Heart right ventricle (tissue), 16 donors: ENCODE measurements at regions not wholly inside any gene's neighbourhood (a gene's known extent, or its start where the extent isn't known, plus 50 kb on each side); places are given as distances from the start of the nearest gene placed in this dataset.

Experiments
- ATAC-seq, 8 donors: fragments of 200-7000 bp; cut with Tn5 transposase; one replicate each; pipeline ENCODE4 v1.9.1; 2020; ENCODE audit warnings: mild to moderate bottlenecking in 8 of 8, moderate library complexity in 8 of 8, moderate number of reproducible peaks in 1 of 8
- DNase-seq, 2 donors: peaks; one replicate each; pipeline ENCODE4 v3.0.0-alpha.2; 2020
- H3K27ac ChIP-seq, 10 donors: fragments of 200-600 bp; sonication (generic) in 2 of 10; one replicate each; pipeline versions ENCODE4 v1.5.0 to v1.8.0; 2020 to 2022; ENCODE audit warnings: mild to moderate bottlenecking in 3 of 10
- H3K27me3 ChIP-seq, 7 donors: fragments of 200-600 bp; one replicate each; pipeline ENCODE4 v1.8.0; 2021 to 2022; ENCODE audit warnings: mild to moderate bottlenecking in 2 of 7
- H3K36me3 ChIP-seq, 9 donors: fragments of 200-600 bp; sonication (generic) in 1 of 9; one replicate each; pipeline versions ENCODE4 v1.5.0 to v1.8.0; 2020 to 2022; ENCODE audit warnings: mild to moderate bottlenecking in 2 of 9
- H3K4me1 ChIP-seq, 9 donors: fragments of 200-600 bp; sonication (generic) in 1 of 9; one replicate each; pipeline versions ENCODE4 v1.5.0 to v1.8.0; 2020 to 2022; ENCODE audit warnings: mild to moderate bottlenecking in 4 of 9
- H3K4me3 ChIP-seq, 10 donors: fragments of 200-600 bp; sonication (generic) in 2 of 10; one replicate each; pipeline versions ENCODE4 v1.5.0 to v1.8.0; 2020 to 2022; ENCODE audit warnings: mild to moderate bottlenecking in 7 of 10, moderate library complexity in 2 of 10
- H3K9me3 ChIP-seq, 11 donors: fragments of 200-600 bp in 10 of 11; sonication (generic) in 2 of 11; one replicate each; pipeline versions ENCODE4 v1.5.0 to v1.8.0; 2013 to 2022; ENCODE audit warnings: mild to moderate bottlenecking in 2 of 11, control low read depth in 1 of 11, moderate library complexity in 1 of 11
- CTCF ChIP-seq, 9 donors: fragments of 200-600 bp; sonication (generic) in 2 of 9; IDR thresholded peaks; one replicate each; pipeline versions ENCODE4 v1.5.0 to v1.8.0; 2021 to 2022; ENCODE audit warnings: antibody characterized with exemption in 9 of 9, mild to moderate bottlenecking in 5 of 9, moderate library complexity in 1 of 9
- WGBS, 2 donors: extraction: QIAGEN DNeasy Blood & Tissue Kit; methylation state at CpG; one replicate each; pipeline ENCODE4 v1.1.7; 2013; ENCODE audit warnings: inconsistent platforms in 1 of 2; 5-methylcytosine and 5-hydroxymethylcytosine counted together
- intact Hi-C, 10 donors: fragments of 100-400 bp; cut with DNase I; formaldehyde crosslinking; loops; one replicate each; pipeline versions ENCODE4 v1.11.1 to v1.14.2; 2022
- donor health status: Arrhythmogenic right ventricular cardiomyopathy.
- donor health status: ischemic (EF 13 %, LVEDD 7.1; RV severe dilation, severe dysfunction).
- donor health status: healthy with polysubstance abuse.
- donor health status: DM: no; HTN: yes; CAD: no.
- donor health status: DM: no; HTN: no; CAD: no.
- donor health status: ischemic (EF 25% LVEDD 6.9; RV normal size, moderate dysfunction).
- donor health status: ischemic (EF 25% LVEDD 5.7; RV mildly dilated, moderate dysfunction).
- donor health status: healthy.
- donor health status: DM: yes; HTN: yes; CAD: no.
- donor health status: Ischemic cardiomyopathy.
- donor health status: ischemic (EF 35%, LVEDD 5.7; RV mildly dilated, moderate dysfunction).
- donor health status: nonischemic (EF 11% LVEDD 7.7; RV severe dilation, severe dysfunction).
- donor health status: DM: yes; HTN: yes; CAD: no.
- donor health status: PGD.
- donor health status: ischemic (EF 29% LVEDD 5.4; RV normal size, mild dysfunction).
- donor health status: nonischemic (EF 23%, LVEDD 6.1; RV moderate dilation, normal function).

GRCh38 chr6:71387179-71387578 lies 98.6 kb downstream of the OGFRL1 start:
- no peaks in the 10 kb centered on the region for H3K9me3 ChIP-seq
- intact Hi-C loops: loop anchor here in 6 of 10 donors (2.0 to 10.0 kb wide), 6 partner anchors 35 to 698 kb away; no protein-coding TSS in a partner anchor
- ATAC-seq (no peak), DNase-seq (no peak)
- peaks cover 12 to 80% (median 50%) of the 10 kb centered on the region in 9 donors for H3K4me1 ChIP-seq
- H3K4me3 ChIP-seq: no peak overlapping the region
- peaks cover 0 to 14% (median 0%) of the 10 kb centered on the region in 9 donors for H3K36me3 ChIP-seq
- peak overlapping the region in 1 of 10 donors; percentile 52 for H3K27ac ChIP-seq
- TF ChIP-seq CTCF (IDR thresholded peaks at IDR 0.05): no peak
- H3K27me3 ChIP-seq: no peaks in the 10 kb centered on the region

GRCh38 chr6:71388068-71388744 lies 99.6 kb downstream of the OGFRL1 start:
- peak overlapping the region in 2 of 10 donors; percentile 40 to 52 for H3K27ac ChIP-seq
- ATAC-seq: no peak

GRCh38 chr6:71388856-71389527 lies 100.4 kb downstream of the OGFRL1 start:
- Histone ChIP-seq H3K36me3 (no peaks in the 10 kb centered on the region), H3K4me3 (no peak overlapping the region), H3K27me3 (no peaks in the 10 kb centered on the region), H3K9me3 (no peaks in the 10 kb centered on the region), H3K27ac (peak overlapping the region in 2 of 10 donors; percentile 6 to 52), H3K4me1 (peaks cover 18 to 91% (median 63%) of the 10 kb centered on the region in 9 donors)
- intact Hi-C loops: loop anchor here in 6 of 10 donors (5.0 to 10.0 kb wide), 5 partner anchors 33 to 696 kb away; no protein-coding TSS in a partner anchor
- no peak for TF ChIP-seq CTCF (IDR thresholded peaks at IDR 0.05)
- ATAC-seq (no peak), DNase-seq (no peak)
- 61 to 71% methylated on average over 4 of the region's 4 CpGs for WGBS, 2 donors

More at GRCh38 chr6:71388068-71388744, 99.6 kb downstream of the OGFRL1 start:
- WGBS, 2 donors: 100% methylated on average over 1 of the region's 1 CpG
- TF ChIP-seq CTCF (IDR thresholded peaks at IDR 0.05): no peak
- H3K4me3 ChIP-seq: no peak overlapping the region
- no peaks in the 10 kb centered on the region for H3K27me3 ChIP-seq
- H3K4me1 ChIP-seq: peaks cover 18 to 90% (median 59%) of the 10 kb centered on the region in 9 donors
- H3K36me3 ChIP-seq: peaks cover 0 to 6% (median 0%) of the 10 kb centered on the region in 9 donors
- no peak for DNase-seq
- no peaks in the 10 kb centered on the region for H3K9me3 ChIP-seq
- intact Hi-C loops: loop anchor here in 6 of 10 donors (5.0 to 10.0 kb wide), 5 partner anchors 34 to 697 kb away; no protein-coding TSS in a partner anchor

- peaks cover 20 to 94% (median 80%) of the 10 kb centered on the region in 9 donors for H3K4me1 ChIP-seq
- intact Hi-C loops: loop anchor here in 1 of 10 donors (5.0 kb wide), 1 partner anchor 91 kb away; no protein-coding TSS in a partner anchor
- WGBS, 2 donors: 74 to 91% methylated on average over 1 of the region's 1 CpG
Measured at GRCh38 chr6:71391126-71391525, 102.5 kb downstream of the OGFRL1 start.

More at GRCh38 chr6:71391126-71391525, 102.5 kb downstream of the OGFRL1 start:
- Histone ChIP-seq H3K4me3 (no peak overlapping the region), H3K36me3 (no peaks in the 10 kb centered on the region), H3K27me3 (no peaks in the 10 kb centered on the region), H3K9me3 (no peaks in the 10 kb centered on the region), H3K27ac (peak overlapping the region in 1 of 10 donors; percentile 80)
- no peak for DNase-seq
- peak in 5 of 8 donors; percentile 7 to 31 (median 20) for ATAC-seq
- TF ChIP-seq CTCF (IDR thresholded peaks at IDR 0.05): no peak
